ENCODE measurements at regions not wholly inside any gene's neighbourhood (a gene's known extent, or its start where the extent isn't known, plus 50 kb on each side); places are given as distances from the start of the nearest gene placed in this dataset.

DNA sequence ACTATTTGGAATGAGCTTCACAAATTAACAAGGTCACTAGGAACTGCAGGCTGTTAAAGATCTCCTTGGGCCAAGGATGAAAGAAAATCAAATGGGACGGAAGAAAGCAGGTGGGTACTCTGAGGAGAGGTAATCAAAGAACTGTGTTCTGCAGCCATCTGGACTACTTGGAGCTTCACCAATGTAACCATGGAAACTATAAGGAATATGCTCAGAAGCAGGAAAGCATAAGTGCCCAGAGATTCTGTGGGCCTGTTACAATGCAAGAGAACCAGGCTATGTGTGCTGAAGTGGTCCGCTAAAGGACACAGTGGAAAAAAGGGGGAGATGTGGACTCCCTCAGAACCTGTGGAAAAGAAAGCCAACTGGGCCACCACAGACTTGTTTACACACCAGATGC lies 238.5 kb downstream of the PTGER3 start:
- no peak overlapping the region for H3K4me3 ChIP-seq
- no peaks in the 10 kb centered on the region for H3K36me3 ChIP-seq
- H3K27me3 ChIP-seq: no peaks in the 10 kb centered on the region
- TF ChIP-seq, protein P1, sequence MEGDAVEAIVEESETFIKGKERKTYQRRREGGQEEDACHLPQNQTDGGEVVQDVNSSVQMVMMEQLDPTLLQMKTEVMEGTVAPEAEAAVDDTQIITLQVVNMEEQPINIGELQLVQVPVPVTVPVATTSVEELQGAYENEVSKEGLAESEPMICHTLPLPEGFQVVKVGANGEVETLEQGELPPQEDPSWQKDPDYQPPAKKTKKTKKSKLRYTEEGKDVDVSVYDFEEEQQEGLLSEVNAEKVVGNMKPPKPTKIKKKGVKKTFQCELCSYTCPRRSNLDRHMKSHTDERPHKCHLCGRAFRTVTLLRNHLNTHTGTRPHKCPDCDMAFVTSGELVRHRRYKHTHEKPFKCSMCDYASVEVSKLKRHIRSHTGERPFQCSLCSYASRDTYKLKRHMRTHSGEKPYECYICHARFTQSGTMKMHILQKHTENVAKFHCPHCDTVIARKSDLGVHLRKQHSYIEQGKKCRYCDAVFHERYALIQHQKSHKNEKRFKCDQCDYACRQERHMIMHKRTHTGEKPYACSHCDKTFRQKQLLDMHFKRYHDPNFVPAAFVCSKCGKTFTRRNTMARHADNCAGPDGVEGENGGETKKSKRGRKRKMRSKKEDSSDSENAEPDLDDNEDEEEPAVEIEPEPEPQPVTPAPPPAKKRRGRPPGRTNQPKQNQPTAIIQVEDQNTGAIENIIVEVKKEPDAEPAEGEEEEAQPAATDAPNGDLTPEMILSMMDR (IDR thresholded peaks at IDR 0.05): no peak
- peaks cover 0 to 2% of the 10 kb centered on the region in 2 donors for H3K9me3 ChIP-seq
- DNase-seq (no peak), ATAC-seq (no peak)
- intact Hi-C loops (cut with DNase I): no loop called here
- no peaks in the 10 kb centered on the region for H3K4me1 ChIP-seq
- H3K27ac ChIP-seq: no peak overlapping the region

DNA sequence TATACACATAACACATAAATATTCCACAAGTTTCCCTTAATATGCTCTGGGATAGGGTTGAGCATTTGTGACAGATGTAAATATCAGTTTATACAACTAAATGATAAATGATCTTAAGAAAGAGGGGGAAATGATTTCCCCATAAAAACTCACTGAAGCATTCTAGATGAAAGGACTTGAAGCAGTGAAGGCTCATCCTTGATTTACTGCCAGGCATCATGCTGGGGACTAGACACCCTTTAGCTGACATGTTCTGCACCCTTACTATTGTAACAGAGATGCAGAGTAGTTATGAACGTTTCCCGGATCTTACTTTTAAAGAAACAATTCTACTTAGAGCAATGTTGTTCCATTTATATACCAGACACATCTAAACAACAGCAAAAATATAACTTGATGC lies 235.8 kb downstream of the PTGER3 start:
- no peaks in the 10 kb centered on the region for H3K36me3 ChIP-seq
- ATAC-seq (no peak), DNase-seq (no peak)
- H3K4me1 ChIP-seq: no peaks in the 10 kb centered on the region
- no peaks in the 10 kb centered on the region for H3K27me3 ChIP-seq
- TF ChIP-seq, protein P1 (IDR thresholded peaks at IDR 0.05): no peak
- no peaks in the 10 kb centered on the region for H3K9me3 ChIP-seq
- no peak overlapping the region for H3K27ac ChIP-seq
- intact Hi-C loops (cut with DNase I): no loop called here
- no peak overlapping the region for H3K4me3 ChIP-seq

DNA sequence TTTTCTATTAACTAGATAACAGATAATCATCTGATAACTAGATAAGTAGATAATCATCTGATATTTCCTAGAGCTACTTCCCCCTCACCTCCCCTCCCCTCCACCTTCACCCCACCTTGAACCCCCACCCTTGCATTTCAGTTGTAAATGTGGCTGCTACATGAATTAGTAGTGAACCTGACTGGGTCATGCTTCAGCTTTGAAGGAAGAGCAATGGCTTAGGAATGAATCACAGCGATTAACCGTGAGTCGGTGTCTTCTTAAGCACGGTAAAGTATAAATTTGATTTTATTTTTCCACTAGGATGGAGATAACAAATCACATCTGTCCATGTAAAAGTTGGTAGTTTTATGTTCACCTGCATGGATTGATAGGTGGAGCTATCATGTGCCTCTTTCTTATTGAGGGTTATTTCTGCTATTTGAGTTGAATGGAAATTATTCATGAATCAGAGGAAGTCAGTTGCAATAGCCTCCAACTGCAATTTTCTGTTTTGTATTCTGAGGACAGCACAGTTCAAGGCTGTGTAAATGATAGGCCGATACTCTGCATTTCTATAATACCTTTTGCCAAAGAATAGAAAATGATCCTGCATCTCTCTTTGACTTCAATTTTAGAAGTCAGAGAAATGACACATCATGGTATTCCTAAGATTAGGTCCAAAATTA lies 235.0 kb downstream of the PTGER3 start:
- no peak overlapping the region for H3K4me3 ChIP-seq
- no peak for ATAC-seq
- no peaks in the 10 kb centered on the region for H3K27me3 ChIP-seq
- H3K4me1 ChIP-seq: no peaks in the 10 kb centered on the region
- H3K36me3 ChIP-seq: no peaks in the 10 kb centered on the region
- no peak for DNase-seq
- no peak overlapping the region for H3K27ac ChIP-seq
- H3K9me3 ChIP-seq: no peaks in the 10 kb centered on the region
- intact Hi-C loops (cut with DNase I): no loop called here
- TF ChIP-seq, protein P1 (IDR thresholded peaks at IDR 0.05): no peak

DNA sequence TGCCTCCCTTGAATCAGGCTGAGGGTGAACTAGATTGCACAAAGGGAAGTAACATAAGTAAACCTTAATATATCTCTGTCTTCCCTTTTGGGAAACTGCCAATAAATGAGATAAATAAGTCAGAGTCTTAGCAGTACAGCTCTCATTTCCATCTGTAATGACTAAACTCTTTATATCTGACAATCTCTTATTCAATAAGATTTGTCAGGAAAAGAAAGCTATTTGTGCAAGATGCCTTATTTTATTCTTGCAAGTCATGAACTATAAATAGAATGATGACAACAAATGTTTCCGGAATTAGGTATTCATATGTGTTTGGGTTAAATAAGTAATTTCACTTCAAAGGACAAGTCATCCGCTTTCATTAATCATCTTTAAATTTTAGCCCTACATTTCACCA lies 229.2 kb downstream of the PTGER3 start:
- Histone ChIP-seq H3K27me3 (no peaks in the 10 kb centered on the region), H3K36me3 (no peaks in the 10 kb centered on the region), H3K4me1 (no peaks in the 10 kb centered on the region), H3K4me3 (no peak overlapping the region), H3K9me3 (no peaks in the 10 kb centered on the region), H3K27ac (no peak overlapping the region)
- DNase-seq (no peak), ATAC-seq (no peak)
- TF ChIP-seq, protein P1 (IDR thresholded peaks at IDR 0.05): no peak
- intact Hi-C loops (cut with DNase I): no loop called here

DNA sequence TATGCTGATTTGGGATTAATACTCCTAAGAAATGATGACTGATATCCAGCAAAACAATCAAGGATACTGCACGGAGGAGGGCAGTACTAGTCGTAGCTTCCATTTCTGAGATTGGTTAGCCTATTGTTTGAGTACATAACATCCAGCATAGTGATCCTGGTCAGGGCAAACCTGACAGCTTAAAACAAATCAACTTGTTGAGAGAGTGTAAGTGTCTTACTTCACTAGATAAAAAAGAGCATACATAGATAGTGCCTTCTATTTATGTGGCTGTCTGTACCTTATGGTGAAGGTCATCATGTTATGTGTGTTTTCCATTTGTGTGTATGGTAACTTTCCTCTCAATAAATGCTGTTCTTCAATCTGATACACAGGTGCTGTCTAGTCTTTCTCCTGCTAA lies 228.4 kb downstream of the PTGER3 start:
- intact Hi-C loops (cut with DNase I): no loop called here

More for the DNA sequence above, 228.4 kb downstream of the PTGER3 start:
- Histone ChIP-seq H3K27ac (no peak overlapping the region), H3K27me3 (no peaks in the 10 kb centered on the region), H3K36me3 (no peaks in the 10 kb centered on the region), H3K4me3 (no peak overlapping the region), H3K9me3 (no peaks in the 10 kb centered on the region), H3K4me1 (no peaks in the 10 kb centered on the region)
- TF ChIP-seq, protein P1 (IDR thresholded peaks at IDR 0.05): no peak
- ATAC-seq: no peak
- no peak for DNase-seq
